Progenitor cell of endocrine pancreas (in vitro differentiated cells): ENCODE measurements at regions not wholly inside any gene's neighbourhood (a gene's known extent, or its start where the extent isn't known, plus 50 kb on each side); places are given as distances from the start of the nearest gene placed in this dataset.

ENCODE experiments used
- DNase-seq: peaks from one replicate; pipeline ENCODE4 v3.0.0; 2021; ENCODE audit warnings: low spot score; ENCODE audit not compliant: unreplicated experiment
- H3K27ac Mint-ChIP-seq: 2 replicates; pipeline ENCODE4 v1.8.0; 2021; ENCODE audit warnings: mild to moderate bottlenecking, moderate library complexity, mixed read lengths
- H3K27me3 Mint-ChIP-seq: 2 replicates; pipeline ENCODE4 v1.8.0; 2021; ENCODE audit warnings: mixed read lengths
- H3K36me3 Mint-ChIP-seq: 2 replicates; pipeline ENCODE4 v1.8.0; 2022; ENCODE audit warnings: mixed read lengths; ENCODE audit not compliant: insufficient read depth
- H3K4me1 Mint-ChIP-seq: 2 replicates; pipeline ENCODE4 v1.8.0; 2021; ENCODE audit warnings: low read depth, mixed read lengths
- H3K4me3 Mint-ChIP-seq: 2 replicates; pipeline ENCODE4 v1.8.0; 2021; ENCODE audit warnings: low read depth, mild to moderate bottlenecking, moderate library complexity, mixed read lengths
- H3K9me3 Mint-ChIP-seq: 2 replicates; pipeline ENCODE4 v1.8.0; 2021; ENCODE audit warnings: low read depth, mixed read lengths
- TF ChIP-seq, protein P1 (sequence below): fragments of 200-600 bp; sonication (generic); IDR thresholded peaks from one replicate; pipeline ENCODE4 v1.5.0; 2021; ENCODE audit warnings: antibody characterized with exemption, mild to moderate bottlenecking; ENCODE audit not compliant: unreplicated experiment

DNA sequence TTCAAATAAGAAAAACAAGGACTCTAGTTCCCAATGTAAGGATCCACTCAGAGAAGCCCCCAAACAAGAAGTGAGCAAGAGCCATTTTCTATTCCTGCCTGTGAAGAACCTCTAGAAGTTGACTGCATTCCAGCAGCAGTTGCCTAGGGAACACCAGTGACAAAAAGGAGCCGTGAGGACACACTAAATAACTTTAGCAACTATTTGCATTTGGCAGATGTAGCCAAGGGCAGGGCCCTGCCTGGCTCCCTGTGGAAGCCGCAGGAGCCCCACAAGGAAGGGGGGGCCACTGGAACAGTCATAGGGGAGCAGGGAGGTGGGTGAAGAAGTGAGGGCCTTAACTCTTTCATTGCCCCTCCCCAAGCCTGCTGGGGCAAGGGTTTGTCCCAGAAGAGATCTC, 470.2 kb upstream of the PROK2 start:
- Mint-ChIP-seq H3K4me3 (no peak overlapping the region), H3K27me3 (peaks cover 10% of the 10 kb centered on the region), H3K36me3 (no peaks in the 10 kb centered on the region), H3K9me3 (no peaks in the 10 kb centered on the region), H3K27ac (peak overlapping the region; percentile 31), H3K4me1 (peaks cover 9% of the 10 kb centered on the region)
- TF ChIP-seq, protein P1, sequence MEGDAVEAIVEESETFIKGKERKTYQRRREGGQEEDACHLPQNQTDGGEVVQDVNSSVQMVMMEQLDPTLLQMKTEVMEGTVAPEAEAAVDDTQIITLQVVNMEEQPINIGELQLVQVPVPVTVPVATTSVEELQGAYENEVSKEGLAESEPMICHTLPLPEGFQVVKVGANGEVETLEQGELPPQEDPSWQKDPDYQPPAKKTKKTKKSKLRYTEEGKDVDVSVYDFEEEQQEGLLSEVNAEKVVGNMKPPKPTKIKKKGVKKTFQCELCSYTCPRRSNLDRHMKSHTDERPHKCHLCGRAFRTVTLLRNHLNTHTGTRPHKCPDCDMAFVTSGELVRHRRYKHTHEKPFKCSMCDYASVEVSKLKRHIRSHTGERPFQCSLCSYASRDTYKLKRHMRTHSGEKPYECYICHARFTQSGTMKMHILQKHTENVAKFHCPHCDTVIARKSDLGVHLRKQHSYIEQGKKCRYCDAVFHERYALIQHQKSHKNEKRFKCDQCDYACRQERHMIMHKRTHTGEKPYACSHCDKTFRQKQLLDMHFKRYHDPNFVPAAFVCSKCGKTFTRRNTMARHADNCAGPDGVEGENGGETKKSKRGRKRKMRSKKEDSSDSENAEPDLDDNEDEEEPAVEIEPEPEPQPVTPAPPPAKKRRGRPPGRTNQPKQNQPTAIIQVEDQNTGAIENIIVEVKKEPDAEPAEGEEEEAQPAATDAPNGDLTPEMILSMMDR, result no peak
- DNase-seq, result no peak

- Mint-ChIP-seq H3K4me1 (peaks cover 9% of the 10 kb centered on the region), H3K27me3 (peaks cover 8% of the 10 kb centered on the region)
- DNase-seq, result no peak
Observed at GRCh38 chr3:72254483-72254882, 469.5 kb upstream of the PROK2 start.

DNA sequence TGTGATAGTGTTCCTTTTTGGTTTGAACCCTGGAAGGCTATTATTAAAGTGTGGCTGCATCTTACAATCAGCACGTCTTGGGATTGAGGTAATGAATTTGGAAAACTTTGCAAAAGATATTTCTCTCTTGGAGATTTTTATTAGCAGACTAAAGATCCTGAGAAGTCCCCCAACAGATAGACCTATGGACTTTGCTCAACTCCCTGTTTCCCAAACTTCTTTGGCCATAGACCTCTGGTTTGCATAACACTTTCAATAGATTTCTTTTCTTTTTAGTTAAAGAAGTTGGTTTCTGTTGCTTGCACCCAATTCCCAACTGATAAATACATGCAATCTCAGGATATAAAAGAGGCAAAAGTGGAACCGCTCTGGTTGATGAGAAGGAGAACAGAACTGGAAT, 465.8 kb upstream of the PROK2 start:
- Mint-ChIP-seq H3K27me3 (peaks cover 8% of the 10 kb centered on the region), H3K36me3 (no peaks in the 10 kb centered on the region), H3K27ac (no peak overlapping the region), H3K4me1 (peaks cover 5% of the 10 kb centered on the region), H3K4me3 (no peak overlapping the region), H3K9me3 (no peaks in the 10 kb centered on the region)
- TF ChIP-seq, protein P1, result no peak
- no peak for DNase-seq

More at GRCh38 chr3:72254483-72254882, 469.5 kb upstream of the PROK2 start:
- Mint-ChIP-seq H3K9me3 (no peaks in the 10 kb centered on the region), H3K4me3 (no peak overlapping the region), H3K36me3 (no peaks in the 10 kb centered on the region), H3K27ac (no peak overlapping the region)
- TF ChIP-seq, protein P1, result no peak

DNA sequence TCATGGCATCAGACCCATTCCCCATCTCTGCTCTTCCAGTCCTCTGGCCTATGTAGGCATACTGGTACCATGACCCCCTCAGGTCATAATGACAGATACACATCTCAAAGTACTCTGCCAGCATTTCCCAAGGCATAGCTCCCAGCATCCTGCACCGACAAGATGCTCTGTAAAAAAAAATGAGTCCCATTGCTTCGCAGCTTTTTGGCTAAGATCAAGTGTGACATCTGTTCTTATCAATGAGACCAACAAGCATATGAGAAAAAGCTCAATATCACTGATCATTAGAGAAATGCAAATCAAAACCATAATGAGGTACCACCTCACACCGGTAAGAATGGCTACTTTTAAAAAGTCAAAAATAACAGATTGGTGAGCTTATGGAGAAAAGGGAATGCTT, 463.9 kb upstream of the PROK2 start:
- H3K36me3 Mint-ChIP-seq, result no peaks in the 10 kb centered on the region
- no peak overlapping the region for H3K27ac Mint-ChIP-seq
- H3K27me3 Mint-ChIP-seq, result peaks cover 10% of the 10 kb centered on the region
- H3K4me3 Mint-ChIP-seq, result no peak overlapping the region
- no peak for DNase-seq
- H3K4me1 Mint-ChIP-seq, result no peaks in the 10 kb centered on the region
- no peaks in the 10 kb centered on the region for H3K9me3 Mint-ChIP-seq
- TF ChIP-seq, protein P1, result no peak

GRCh38 chr3:72248389-72248761, 463.4 kb upstream of the PROK2 start:
- TF ChIP-seq, protein P1, result no peak
- Mint-ChIP-seq H3K9me3 (no peaks in the 10 kb centered on the region), H3K27me3 (peaks cover 10% of the 10 kb centered on the region), H3K4me1 (no peaks in the 10 kb centered on the region), H3K36me3 (no peaks in the 10 kb centered on the region), H3K4me3 (no peak overlapping the region), H3K27ac (no peak overlapping the region)
- no peak for DNase-seq
